GM10248 (cell line): ENCODE measurements at regions not wholly inside any gene's neighbourhood (a gene's known extent, or its start where the extent isn't known, plus 50 kb on each side); places are given as distances from the start of the nearest gene placed in this dataset.
"Not testable (repeated sequence)": the region's sequence is repeated elsewhere in the genome, so short reads cannot be mapped to it uniquely, and the experiment has no call there.

Experiments used
- CTCF ChIA-PET: fragments of 300-600 bp; sonication (Branson Sonifier 250); formaldehyde crosslinking; extraction: SDS; loops from one replicate; lab custom pipeline; 2021; ENCODE audit warnings: antibody characterized with exemption; lab: Yijun Ruan, JAX
- POLR2A ChIA-PET: fragments of 350-650 bp; sonication (Branson Sonifier 250); formaldehyde crosslinking; extraction: SDS; loops from one replicate; lab custom pipeline; 2020; ENCODE audit warnings: antibody characterized with exemption; lab: Yijun Ruan, JAX
- DNase-seq: peaks from one replicate; pipeline ENCODE4 v3.0.0; 2012; ENCODE audit errors: extremely low spot score
- TF ChIP-seq, protein P1 (sequence below): IDR thresholded peaks from 2 replicates; pipeline ENCODE4 v1.5.1; 2012; ENCODE audit warnings: mild to moderate bottlenecking, low read depth; ENCODE audit errors: extremely low read depth, missing control alignments, control extremely low read depth

DNA sequence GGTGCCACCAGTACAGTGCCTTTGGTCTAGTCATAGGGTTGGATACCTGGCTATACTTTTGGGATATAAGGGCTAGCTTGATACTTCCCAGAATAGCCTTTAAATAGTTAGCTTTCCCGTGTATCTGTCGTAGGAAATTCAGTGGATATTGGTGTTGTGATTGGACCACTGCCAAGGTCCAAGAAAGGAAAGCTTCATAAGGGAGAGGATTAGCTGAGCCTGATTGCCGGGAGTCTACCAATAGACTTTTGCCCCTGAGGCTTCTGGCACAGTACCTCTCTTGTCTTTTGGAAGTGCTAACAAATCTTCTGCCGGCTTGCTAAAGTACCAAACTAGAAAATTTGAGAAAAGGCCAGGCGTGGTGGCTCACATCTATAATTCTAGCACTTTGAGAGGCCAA lies 61.1 kb upstream of the XIST start:
- no peak for DNase-seq
- ChIA-PET CTCF (interaction anchor here (1.2 kb wide), 1 partner anchor 12 kb away, joined by 3 read pairs; no protein-coding TSS in a partner anchor), POLR2A (no interaction called here)
- TF ChIP-seq, protein P1, sequence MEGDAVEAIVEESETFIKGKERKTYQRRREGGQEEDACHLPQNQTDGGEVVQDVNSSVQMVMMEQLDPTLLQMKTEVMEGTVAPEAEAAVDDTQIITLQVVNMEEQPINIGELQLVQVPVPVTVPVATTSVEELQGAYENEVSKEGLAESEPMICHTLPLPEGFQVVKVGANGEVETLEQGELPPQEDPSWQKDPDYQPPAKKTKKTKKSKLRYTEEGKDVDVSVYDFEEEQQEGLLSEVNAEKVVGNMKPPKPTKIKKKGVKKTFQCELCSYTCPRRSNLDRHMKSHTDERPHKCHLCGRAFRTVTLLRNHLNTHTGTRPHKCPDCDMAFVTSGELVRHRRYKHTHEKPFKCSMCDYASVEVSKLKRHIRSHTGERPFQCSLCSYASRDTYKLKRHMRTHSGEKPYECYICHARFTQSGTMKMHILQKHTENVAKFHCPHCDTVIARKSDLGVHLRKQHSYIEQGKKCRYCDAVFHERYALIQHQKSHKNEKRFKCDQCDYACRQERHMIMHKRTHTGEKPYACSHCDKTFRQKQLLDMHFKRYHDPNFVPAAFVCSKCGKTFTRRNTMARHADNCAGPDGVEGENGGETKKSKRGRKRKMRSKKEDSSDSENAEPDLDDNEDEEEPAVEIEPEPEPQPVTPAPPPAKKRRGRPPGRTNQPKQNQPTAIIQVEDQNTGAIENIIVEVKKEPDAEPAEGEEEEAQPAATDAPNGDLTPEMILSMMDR = no peak

DNA sequence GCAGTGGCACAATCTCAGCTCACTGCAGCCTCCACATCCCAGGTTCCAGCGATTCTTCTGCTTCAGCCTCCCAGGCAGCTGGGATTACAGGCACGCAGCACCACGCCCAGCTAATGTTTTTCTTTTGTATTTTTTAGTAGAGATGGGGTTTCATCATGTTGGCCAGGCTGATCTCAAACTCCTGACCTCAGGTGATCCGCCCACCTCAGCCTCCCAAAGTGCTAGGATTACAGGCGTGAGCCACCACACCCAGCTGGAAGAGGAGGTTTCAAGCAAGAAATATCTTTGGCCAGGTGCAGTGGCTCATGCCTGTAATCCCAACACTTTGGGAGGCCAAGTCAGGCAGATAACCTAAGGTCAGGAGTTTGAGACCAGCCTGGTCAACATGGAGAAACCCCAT lies 59.4 kb upstream of the XIST start:
- DNase-seq, POLR2A ChIA-PET, CTCF ChIA-PET: not testable (repeated sequence)

DNA sequence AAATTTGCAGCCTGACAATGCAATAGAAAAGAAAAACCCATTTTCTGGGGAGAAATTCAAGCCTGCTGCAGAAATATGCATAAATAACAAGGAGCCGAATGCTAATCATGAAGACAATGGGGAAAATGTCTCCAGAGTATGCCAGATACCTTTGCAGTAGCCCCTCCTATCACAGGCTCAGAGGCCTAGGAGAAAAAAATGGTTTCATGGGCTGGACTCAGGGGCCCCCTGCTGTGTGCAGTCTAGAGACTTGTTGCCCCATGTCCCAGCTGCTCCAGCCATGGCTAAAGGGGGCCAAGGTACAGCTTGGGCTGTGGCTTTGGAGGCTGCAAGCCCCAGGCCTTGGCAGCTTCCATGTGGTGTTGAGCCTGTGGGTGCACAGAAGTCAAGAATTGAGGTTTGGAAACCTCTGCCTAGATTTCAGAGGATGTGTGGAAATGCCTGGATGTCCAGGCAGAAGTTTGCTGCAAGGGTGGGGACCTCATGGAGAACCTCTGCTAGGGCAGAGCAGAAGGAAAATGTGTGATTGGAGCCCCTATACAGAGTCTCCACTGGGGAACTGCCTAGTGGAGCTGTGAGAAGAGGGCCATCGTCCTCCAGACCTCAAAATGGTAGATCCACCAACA lies 53.3 kb upstream of the XIST start:
- CTCF ChIA-PET, DNase-seq: not testable (repeated sequence)

DNA sequence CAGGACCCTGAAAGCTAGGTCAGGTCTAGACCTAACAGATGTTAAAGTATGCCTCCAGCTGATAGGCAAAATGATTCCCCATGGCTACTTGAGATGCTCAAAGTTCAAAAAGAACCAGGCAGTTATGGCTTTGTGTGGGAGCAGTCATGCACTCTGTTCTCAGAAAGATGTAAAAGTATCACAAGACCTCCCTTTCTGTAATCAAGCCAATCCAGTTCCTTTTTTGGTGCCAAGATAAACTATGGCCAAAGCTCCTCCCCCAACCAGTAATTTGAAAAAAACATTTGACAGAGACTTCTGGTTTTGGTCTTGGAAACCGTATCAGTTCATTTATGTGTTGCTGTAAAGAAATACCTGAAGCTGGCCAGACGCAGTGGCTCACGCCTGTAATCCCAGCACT lies 51.4 kb upstream of the XIST start:
- POLR2A ChIA-PET = no interaction called here
- CTCF ChIA-PET = no interaction called here
- no peak for DNase-seq
- TF ChIP-seq, protein P1 = no peak

More for the DNA sequence above, 53.3 kb upstream of the XIST start:
- POLR2A ChIA-PET = not testable (repeated sequence)
